ENCODE measurements at regions not wholly inside any gene's neighbourhood (a gene's known extent, or its start where the extent isn't known, plus 50 kb on each side); places are given as distances from the start of the nearest gene placed in this dataset.

DNA sequence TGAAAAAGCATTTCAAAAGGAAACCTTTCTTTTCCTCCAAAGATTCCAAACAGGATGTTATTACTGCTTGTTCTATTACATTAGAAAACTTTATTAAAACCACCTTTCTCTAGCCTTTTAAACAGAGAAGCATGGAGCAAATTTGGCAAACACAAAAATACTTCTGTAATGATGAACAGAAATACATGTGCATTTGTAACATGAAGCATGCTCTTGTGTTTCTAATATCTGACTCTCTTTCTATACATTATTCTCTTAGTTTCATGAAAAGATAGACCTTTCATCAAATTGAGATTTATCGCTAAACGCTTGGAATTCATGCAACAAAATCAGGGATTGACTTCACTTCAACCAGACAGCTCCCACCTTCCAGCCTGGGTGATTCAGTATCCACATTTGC, 152.8 kb upstream of the IRS2 start:
- TF ChIP-seq, protein P1, sequence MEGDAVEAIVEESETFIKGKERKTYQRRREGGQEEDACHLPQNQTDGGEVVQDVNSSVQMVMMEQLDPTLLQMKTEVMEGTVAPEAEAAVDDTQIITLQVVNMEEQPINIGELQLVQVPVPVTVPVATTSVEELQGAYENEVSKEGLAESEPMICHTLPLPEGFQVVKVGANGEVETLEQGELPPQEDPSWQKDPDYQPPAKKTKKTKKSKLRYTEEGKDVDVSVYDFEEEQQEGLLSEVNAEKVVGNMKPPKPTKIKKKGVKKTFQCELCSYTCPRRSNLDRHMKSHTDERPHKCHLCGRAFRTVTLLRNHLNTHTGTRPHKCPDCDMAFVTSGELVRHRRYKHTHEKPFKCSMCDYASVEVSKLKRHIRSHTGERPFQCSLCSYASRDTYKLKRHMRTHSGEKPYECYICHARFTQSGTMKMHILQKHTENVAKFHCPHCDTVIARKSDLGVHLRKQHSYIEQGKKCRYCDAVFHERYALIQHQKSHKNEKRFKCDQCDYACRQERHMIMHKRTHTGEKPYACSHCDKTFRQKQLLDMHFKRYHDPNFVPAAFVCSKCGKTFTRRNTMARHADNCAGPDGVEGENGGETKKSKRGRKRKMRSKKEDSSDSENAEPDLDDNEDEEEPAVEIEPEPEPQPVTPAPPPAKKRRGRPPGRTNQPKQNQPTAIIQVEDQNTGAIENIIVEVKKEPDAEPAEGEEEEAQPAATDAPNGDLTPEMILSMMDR (IDR thresholded peaks at IDR 0.05): no peak
- no peak for TF ChIP-seq POLR2A (IDR thresholded peaks at IDR 0.05)

Data from lower leg skin (tissue), 3 donors.